ENCODE measurements at regions not wholly inside any gene's neighbourhood (a gene's known extent, or its start where the extent isn't known, plus 50 kb on each side); places are given as distances from the start of the nearest gene placed in this dataset.

DNA sequence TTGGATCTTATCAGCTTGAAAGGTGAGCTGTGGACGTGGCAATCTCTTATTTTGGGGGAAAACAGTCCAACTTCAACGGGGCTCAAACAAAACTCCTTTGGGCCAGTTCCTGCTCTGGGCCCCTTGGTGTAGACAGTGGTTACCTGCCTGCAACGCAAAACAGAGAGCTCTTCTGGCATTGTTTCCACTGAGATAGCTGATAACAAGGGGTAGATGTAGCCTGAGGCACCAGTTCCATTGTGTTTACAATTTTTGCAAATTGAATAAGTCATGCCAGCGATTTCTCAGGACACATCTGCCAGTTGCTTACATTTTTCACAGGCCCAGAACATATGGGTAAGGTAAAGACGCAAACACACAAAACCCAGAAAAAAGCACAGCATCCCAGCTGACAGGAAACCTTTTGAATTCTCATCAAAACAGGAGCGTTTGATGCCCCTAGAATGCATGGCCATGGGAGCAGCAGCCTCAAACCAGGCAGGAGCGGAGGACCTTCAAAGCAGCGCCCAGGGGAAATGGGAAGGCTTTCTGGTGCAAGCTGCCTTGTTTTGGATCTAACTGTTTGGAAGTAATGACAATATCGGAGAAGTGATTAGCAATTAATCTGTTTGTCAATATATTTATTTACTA lies 259.7 kb downstream of the AACS start:
- DNase-seq (ENCODE audit: low read depth) = no peak
- TF ChIP-seq CTCF (IDR thresholded peaks at IDR 0.05; ENCODE audit: insufficient read depth, low read length) = no peak

DNA sequence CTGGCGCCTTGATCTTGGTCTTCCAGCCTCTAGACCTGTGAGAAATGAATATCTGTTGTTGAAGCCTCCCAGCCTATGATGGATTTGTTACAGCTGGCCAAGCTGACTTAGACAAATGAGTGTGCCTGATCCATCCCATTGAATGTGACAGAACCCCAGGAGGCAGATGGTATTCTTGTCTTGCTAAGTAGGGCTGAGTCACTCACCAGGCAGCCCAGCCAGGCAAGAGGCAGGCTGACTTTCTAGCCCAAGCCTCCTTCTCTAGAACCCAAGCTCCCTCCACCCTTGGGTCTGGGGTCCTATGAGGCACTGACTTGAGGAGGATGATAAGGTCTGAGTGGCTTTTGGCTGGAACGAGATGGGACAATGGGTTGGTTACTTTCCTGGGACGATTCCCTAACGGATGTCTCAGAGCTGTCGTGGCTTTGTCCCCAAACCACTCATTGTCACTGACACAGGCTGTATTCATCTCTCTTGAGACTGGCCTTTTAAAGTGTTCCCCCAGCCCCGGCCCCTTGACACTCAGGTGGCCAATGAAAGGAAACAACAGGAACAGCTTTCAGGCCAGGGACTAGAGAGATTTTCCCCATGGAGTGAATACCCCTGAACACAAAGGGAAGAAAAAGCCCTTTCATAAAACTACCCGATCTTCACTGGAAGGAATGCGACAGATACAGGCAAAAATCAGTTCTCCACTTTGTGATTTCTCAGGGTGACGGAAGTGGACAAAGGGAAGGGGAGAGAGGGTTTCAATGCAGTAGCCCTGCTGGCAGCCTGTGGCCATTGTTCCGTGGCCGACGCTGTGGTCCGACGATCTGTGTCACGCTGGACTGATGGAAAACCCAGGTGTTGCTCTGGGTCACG lies 264.2 kb downstream of the AACS start:
- no peak overlapping the region for H3K4me3 ChIP-seq (ENCODE audit: low read depth, low read length)
- no peak for DNase-seq (ENCODE audit: low read depth)

More for the DNA sequence above, 259.7 kb downstream of the AACS start:
- H3K4me3 ChIP-seq (ENCODE audit: low read depth, low read length) = no peak overlapping the region

GRCh38 chr12:125330645-125331341 lies 265.6 kb downstream of the AACS start:
- TF ChIP-seq CTCF (IDR thresholded peaks at IDR 0.05; ENCODE audit: insufficient read depth, low read length) = peak; percentile 78
- DNase-seq (ENCODE audit: low read depth) = peak; percentile 26
- peak overlapping the region; percentile 61 for H3K4me3 ChIP-seq (ENCODE audit: low read depth, low read length)

More for the DNA sequence above, 264.2 kb downstream of the AACS start:
- no peak for TF ChIP-seq CTCF (IDR thresholded peaks at IDR 0.05; ENCODE audit: insufficient read depth, low read length)

DNA sequence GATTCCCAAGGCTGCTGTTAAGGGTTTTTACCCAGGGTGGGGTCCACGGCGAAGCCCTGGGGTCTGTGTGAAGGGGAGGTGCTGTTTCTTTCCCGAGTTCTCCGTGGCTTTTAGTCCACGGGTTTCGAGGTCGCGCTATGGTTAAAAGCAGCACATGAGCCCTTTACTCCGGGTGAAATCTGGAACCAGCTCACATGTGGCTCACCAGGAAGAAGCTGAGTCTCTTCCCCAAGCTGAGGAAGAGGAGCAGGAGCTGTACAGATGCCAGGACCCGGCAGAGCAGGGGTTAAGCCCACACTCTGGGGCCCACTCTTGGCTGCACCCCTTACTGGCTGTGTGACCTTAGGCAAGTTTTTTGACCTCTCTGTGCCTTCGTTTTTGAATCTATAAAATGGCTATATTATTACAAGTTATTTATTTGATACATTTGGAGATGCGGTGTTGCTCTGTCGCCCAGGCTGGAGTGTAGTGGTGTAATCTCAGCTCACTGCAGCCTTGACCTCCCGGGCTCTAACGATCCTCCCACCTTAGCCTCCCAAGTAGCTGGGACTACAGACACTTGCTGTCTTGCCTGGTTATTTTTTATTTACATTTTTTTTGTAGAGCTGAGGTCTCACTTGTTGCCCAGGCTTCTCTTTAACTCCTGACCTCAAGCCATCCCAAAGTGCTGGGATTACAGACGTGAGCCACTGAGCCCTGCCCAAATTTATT lies 266.3 kb downstream of the AACS start:
- DNase-seq (ENCODE audit: low read depth) = peak; percentile 10
- no peak for TF ChIP-seq CTCF (IDR thresholded peaks at IDR 0.05; ENCODE audit: insufficient read depth, low read length)
- H3K4me3 ChIP-seq (ENCODE audit: low read depth, low read length) = peak overlapping the region; percentile 61

DNA sequence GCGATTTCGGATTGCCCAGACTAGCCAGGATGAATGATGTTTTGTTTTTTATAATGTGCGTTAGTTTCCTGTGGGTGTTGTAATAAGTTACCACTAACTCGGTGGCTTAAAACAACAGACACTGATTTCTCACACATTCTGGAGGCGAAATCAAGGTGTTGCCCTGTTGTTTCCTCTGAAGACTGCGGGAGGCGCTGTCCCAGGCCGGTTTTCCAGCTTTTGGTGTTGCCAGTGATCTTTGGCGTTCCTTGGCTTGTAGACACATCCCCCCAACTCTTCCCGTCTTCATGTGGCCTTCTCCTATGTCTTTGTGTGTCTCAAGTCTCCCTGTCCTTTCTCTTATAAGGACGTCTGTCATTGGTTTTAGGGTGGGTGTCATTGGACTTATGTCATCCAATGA lies 267.7 kb downstream of the AACS start:
- DNase-seq (ENCODE audit: low read depth) = no peak
- no peak overlapping the region for H3K4me3 ChIP-seq (ENCODE audit: low read depth, low read length)
- TF ChIP-seq CTCF (IDR thresholded peaks at IDR 0.05; ENCODE audit: insufficient read depth, low read length) = no peak

- DNase-seq (ENCODE audit: low read depth) = no peak
- no peak overlapping the region for H3K4me3 ChIP-seq (ENCODE audit: low read depth, low read length)
- no peak for TF ChIP-seq CTCF (IDR thresholded peaks at IDR 0.05; ENCODE audit: insufficient read depth, low read length)
Measured at GRCh38 chr12:125336246-125336645, 271.0 kb downstream of the AACS start.

All from fibroblast of the aortic adventitia (primary cell).